ENCODE measurements at regions not wholly inside any gene's neighbourhood (a gene's known extent, or its start where the extent isn't known, plus 50 kb on each side); places are given as distances from the start of the nearest gene placed in this dataset.

DNA sequence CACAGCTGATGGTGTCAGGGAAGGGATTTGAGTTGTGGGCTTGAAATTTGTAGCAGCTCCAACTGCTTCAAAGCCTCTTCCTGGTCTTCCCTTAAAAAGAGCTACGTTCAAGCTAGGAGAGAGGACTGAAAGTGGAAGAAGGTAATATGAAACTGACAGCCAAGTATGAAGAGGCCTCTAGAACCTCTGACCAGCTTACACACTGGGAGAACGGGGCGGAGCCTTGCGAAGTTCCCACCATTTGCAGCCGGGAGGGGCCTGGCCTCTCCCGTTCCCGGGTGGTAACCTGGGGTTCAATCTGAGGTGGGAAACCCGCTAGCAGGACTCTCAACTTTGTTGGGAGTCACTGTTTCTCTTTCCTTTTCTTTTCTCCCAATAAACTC, 97.8 kb upstream of the PDE10A start:
- Histone ChIP-seq H3K36me3 (ENCODE audit: control insufficient read depth, insufficient read depth, low read length) (no peaks in the 10 kb centered on the region), H3K4me3 (ENCODE audit: low read depth, low read length) (no peak overlapping the region), H3K27me3 (ENCODE audit: control insufficient read depth, insufficient read depth, low read length) (no peaks in the 10 kb centered on the region)
- no peak for FAIRE-seq
- TF ChIP-seq, protein P1, sequence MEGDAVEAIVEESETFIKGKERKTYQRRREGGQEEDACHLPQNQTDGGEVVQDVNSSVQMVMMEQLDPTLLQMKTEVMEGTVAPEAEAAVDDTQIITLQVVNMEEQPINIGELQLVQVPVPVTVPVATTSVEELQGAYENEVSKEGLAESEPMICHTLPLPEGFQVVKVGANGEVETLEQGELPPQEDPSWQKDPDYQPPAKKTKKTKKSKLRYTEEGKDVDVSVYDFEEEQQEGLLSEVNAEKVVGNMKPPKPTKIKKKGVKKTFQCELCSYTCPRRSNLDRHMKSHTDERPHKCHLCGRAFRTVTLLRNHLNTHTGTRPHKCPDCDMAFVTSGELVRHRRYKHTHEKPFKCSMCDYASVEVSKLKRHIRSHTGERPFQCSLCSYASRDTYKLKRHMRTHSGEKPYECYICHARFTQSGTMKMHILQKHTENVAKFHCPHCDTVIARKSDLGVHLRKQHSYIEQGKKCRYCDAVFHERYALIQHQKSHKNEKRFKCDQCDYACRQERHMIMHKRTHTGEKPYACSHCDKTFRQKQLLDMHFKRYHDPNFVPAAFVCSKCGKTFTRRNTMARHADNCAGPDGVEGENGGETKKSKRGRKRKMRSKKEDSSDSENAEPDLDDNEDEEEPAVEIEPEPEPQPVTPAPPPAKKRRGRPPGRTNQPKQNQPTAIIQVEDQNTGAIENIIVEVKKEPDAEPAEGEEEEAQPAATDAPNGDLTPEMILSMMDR (IDR thresholded peaks at IDR 0.05; ENCODE audit: insufficient read depth, low read length, severe bottlenecking): no peak
- no peak for DNase-seq (ENCODE audit: low read depth)

DNA sequence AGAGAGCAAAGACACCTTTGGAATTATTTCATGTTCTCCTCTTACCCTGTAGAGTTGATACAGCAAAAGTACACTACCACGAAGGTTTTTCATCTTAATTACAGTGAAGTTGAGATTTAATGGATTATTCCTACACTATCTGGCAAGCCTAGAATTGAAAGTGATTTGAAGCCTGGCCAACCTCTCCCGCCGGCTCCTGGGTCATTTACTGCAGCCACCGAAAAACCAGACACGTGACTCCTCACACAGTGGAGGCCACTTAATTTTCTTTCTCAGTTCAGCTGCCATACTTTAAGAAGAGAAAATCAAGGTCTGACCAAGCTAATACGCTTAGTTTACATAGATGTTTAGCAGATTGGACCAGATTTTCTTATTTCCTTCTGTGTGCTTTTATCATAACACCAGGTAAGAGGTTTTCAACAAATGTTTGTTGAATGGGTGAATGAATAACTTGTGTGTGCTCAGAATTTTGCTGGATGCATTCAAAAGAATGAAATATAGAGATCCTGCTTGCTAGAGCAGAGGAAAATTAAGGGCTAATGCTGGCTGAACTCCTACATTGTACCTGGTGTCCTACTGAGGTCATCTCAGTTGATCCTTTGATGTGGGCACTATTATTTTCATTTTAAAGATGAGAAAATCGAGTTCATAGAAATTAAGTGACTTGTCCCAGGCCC, 97.2 kb upstream of the PDE10A start:
- no peaks in the 10 kb centered on the region for H3K36me3 ChIP-seq (ENCODE audit: control insufficient read depth, insufficient read depth, low read length)
- DNase-seq (ENCODE audit: low read depth) (no peak), FAIRE-seq (no peak)
- no peaks in the 10 kb centered on the region for H3K27me3 ChIP-seq (ENCODE audit: control insufficient read depth, insufficient read depth, low read length)
- TF ChIP-seq, protein P1 (IDR thresholded peaks at IDR 0.05; ENCODE audit: insufficient read depth, low read length, severe bottlenecking): no peak
- no peak overlapping the region for H3K4me3 ChIP-seq (ENCODE audit: low read depth, low read length)

DNA sequence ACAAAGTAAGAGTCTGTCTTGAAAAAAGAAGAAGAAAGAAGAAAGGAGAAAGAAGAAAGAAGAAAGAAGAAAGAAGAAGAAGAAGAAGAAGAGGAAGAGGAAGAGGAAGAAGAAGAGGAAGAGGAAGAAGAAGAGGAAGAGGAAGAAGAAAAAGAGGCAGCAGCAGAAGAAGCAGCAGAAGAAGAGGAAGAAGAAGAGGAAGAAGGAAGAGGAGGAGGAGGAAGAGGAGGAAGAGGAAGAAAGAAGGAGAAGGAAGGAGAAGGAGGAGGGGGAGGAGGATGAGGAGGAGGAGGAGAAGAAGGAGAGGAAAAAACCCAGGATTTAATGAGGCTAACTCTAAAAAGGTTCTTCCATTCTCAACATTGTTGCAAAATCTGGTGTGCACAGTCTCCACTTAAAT, 95.4 kb upstream of the PDE10A start:
- Histone ChIP-seq H3K36me3 (ENCODE audit: control insufficient read depth, insufficient read depth, low read length) (no peaks in the 10 kb centered on the region), H3K27me3 (ENCODE audit: control insufficient read depth, insufficient read depth, low read length) (no peaks in the 10 kb centered on the region), H3K4me3 (ENCODE audit: low read depth, low read length) (no peak overlapping the region)
- DNase-seq (ENCODE audit: low read depth) (no peak), FAIRE-seq (no peak)
- TF ChIP-seq, protein P1 (IDR thresholded peaks at IDR 0.05; ENCODE audit: insufficient read depth, low read length, severe bottlenecking): no peak

DNA sequence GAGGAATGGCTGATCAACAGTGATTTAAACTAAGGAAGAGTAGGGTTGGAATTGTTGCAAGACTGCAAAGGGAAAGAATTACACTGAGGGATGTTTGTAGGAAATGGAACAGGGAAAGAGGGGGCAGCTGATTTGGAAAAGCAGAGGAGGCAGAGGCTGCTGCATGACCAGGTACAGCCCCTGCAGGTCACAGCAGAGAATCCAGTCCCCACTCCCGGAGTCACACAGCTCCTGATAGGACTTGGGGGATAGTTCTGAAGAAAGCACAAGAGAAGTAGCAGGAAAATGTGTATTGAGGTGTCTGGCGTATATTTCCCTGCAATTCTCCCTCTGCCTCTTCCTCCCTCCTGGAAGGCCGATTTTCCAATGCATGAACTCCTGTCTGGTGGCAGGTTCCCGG, 92.5 kb upstream of the PDE10A start:
- TF ChIP-seq, protein P1 (IDR thresholded peaks at IDR 0.05; ENCODE audit: insufficient read depth, low read length, severe bottlenecking): no peak
- no peak for DNase-seq (ENCODE audit: low read depth)
- no peak for FAIRE-seq
- H3K36me3 ChIP-seq (ENCODE audit: control insufficient read depth, insufficient read depth, low read length): no peaks in the 10 kb centered on the region
- no peaks in the 10 kb centered on the region for H3K27me3 ChIP-seq (ENCODE audit: control insufficient read depth, insufficient read depth, low read length)
- H3K4me3 ChIP-seq (ENCODE audit: low read depth, low read length): no peak overlapping the region

DNA sequence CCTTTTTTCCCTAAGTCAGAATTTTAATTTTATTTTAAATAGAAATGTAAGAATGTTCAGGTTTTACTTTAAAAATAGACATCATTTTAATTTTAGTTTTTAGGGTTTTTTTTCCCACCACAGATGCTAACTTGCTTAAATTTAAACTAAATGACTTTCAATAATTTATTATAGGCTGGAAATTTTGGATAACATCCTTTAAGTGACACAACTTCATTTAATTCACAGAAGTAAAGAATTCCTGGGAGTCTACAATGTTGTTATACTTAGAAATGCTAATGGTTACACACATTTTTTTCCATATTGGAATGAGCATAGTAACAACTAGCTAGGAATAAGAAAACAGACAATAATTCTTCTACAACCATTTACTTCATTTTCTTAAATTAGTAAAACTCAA, 90.5 kb upstream of the PDE10A start:
- TF ChIP-seq, protein P1 (IDR thresholded peaks at IDR 0.05; ENCODE audit: insufficient read depth, low read length, severe bottlenecking): no peak
- DNase-seq (ENCODE audit: low read depth) (no peak), FAIRE-seq (no peak)
- no peak overlapping the region for H3K4me3 ChIP-seq (ENCODE audit: low read depth, low read length)
- no peaks in the 10 kb centered on the region for H3K27me3 ChIP-seq (ENCODE audit: control insufficient read depth, insufficient read depth, low read length)
- no peaks in the 10 kb centered on the region for H3K36me3 ChIP-seq (ENCODE audit: control insufficient read depth, insufficient read depth, low read length)

DNA sequence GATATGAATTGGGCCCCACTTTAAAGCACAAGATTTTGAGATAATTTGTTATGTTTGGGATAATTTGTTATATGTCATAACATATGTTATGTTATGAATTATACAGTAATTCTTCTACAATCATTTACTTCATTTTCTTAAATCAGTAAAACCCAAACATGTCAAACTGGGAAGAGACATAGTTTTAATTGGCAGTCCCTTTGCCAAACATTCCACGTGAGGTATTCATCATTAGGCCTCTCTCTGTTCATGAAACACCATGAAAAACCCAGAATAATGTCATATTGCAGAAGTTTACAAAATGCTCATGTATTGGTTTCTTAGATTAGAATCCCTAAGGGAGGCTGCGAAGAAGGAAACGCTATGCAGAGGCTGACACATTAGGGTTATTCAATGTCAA, 89.4 kb upstream of the PDE10A start:
- DNase-seq (ENCODE audit: low read depth): no peak
- no peaks in the 10 kb centered on the region for H3K27me3 ChIP-seq (ENCODE audit: control insufficient read depth, insufficient read depth, low read length)
- TF ChIP-seq, protein P1 (IDR thresholded peaks at IDR 0.05; ENCODE audit: insufficient read depth, low read length, severe bottlenecking): no peak
- H3K36me3 ChIP-seq (ENCODE audit: control insufficient read depth, insufficient read depth, low read length): no peaks in the 10 kb centered on the region
- H3K4me3 ChIP-seq (ENCODE audit: low read depth, low read length): no peak overlapping the region
- FAIRE-seq: no peak
